ENCODE measurements at regions not wholly inside any gene's neighbourhood (a gene's known extent, or its start where the extent isn't known, plus 50 kb on each side); places are given as distances from the start of the nearest gene placed in this dataset.

DNA sequence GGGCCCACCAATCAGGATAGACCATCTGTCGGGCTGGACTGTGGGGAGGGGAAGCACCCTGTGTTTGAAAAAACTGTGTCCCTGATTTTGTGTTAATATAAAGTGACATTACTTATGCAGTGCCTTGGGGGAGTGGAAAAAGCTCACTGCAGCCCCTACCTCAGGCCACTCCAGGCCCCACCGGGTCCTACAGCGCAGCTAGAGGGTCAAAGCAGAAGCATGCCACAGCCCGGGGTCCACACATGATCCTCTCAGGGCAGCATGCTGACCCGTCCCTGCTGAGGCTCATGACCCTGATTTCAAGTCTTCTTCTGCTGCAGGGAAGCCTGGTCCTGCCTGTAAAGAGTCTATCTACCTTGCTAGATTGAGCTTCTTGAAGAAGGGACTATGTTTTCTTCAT, 133.0 kb upstream of the PLCB4 start:
- no peak for DNase-seq (ENCODE audit: low read depth)
- Histone ChIP-seq H3K27me3 (ENCODE audit: control insufficient read depth, insufficient read depth, low read length) (no peaks in the 10 kb centered on the region), H3K36me3 (ENCODE audit: control insufficient read depth, insufficient read depth, low read length) (no peaks in the 10 kb centered on the region), H3K4me3 (ENCODE audit: low read depth, low read length) (no peak overlapping the region)
- ChIA-PET POLR2A (no interaction called here), CTCF (interaction anchor here (1.6 kb wide), 1 partner anchor 82 kb away, joined by 4 read pairs; no protein-coding TSS in a partner anchor)
- TF ChIP-seq CTCF (IDR thresholded peaks at IDR 0.05; ENCODE audit: insufficient read depth, low read depth, low read length) = no peak

- CTCF ChIA-PET = no interaction called here
- no peaks in the 10 kb centered on the region for H3K36me3 ChIP-seq (ENCODE audit: control insufficient read depth, insufficient read depth, low read length)
- POLR2A ChIA-PET = no interaction called here
- H3K27me3 ChIP-seq (ENCODE audit: control insufficient read depth, insufficient read depth, low read length) = no peaks in the 10 kb centered on the region
- no peak for TF ChIP-seq CTCF (IDR thresholded peaks at IDR 0.05; ENCODE audit: insufficient read depth, low read depth, low read length)
- no peak overlapping the region for H3K4me3 ChIP-seq (ENCODE audit: low read depth, low read length)
- DNase-seq (ENCODE audit: low read depth) = no peak
Observed at GRCh38 chr20:8938532-8938931, 130.4 kb upstream of the PLCB4 start.

DNA sequence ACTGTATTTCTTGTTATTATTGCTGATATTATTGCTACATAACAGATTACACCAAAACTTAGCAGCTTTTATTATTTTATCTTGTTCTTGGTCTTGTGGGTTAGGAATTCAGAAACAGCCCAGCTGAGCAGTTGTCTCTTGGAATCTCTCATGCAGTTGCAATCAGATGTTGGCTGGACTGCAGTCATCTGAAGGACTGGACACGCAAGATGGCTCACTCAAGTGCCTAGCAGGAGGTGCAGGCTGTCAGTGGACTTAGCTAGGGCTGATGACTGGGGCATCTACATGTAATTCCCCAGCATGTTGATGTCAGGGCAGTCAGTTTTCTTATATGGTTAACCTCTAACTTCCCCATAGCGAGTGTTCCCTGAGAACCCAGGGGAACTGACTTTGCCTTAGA, 128.6 kb upstream of the PLCB4 start:
- Histone ChIP-seq H3K36me3 (ENCODE audit: control insufficient read depth, insufficient read depth, low read length) (no peaks in the 10 kb centered on the region), H3K27me3 (ENCODE audit: control insufficient read depth, insufficient read depth, low read length) (no peaks in the 10 kb centered on the region), H3K4me3 (ENCODE audit: low read depth, low read length) (no peak overlapping the region)
- POLR2A ChIA-PET = no interaction called here
- DNase-seq (ENCODE audit: low read depth) = no peak
- no peak for TF ChIP-seq CTCF (IDR thresholded peaks at IDR 0.05; ENCODE audit: insufficient read depth, low read depth, low read length)
- CTCF ChIA-PET = interaction anchor here (0.6 kb wide), 1 partner anchor 11 kb away, joined by 3 read pairs; no protein-coding TSS in a partner anchor

DNA sequence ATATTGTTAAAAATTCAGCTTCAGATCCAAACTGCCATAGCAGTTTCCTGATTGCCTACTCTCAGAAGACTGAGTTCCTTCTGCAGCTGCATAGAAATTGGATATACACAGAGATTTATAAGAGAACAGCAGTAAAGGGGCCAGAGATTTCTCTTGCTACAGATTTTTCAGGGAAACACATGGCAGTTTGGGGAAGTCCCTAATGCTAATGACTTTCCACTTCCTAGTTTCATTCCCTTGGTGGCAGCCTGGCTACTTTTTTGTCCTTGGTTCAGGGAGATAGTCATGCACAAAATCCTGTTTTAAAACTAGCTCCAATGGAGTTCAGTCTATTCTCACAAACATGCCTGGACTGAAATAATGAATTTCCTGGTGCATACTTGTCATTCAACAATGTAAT, 125.3 kb upstream of the PLCB4 start:
- TF ChIP-seq CTCF (IDR thresholded peaks at IDR 0.05; ENCODE audit: insufficient read depth, low read depth, low read length) = no peak
- Histone ChIP-seq H3K27me3 (ENCODE audit: control insufficient read depth, insufficient read depth, low read length) (no peaks in the 10 kb centered on the region), H3K4me3 (ENCODE audit: low read depth, low read length) (no peak overlapping the region), H3K36me3 (ENCODE audit: control insufficient read depth, insufficient read depth, low read length) (no peaks in the 10 kb centered on the region)
- ChIA-PET CTCF (interaction anchor here (1.3 kb wide), 1 partner anchor 90 kb away, joined by 5 read pairs; no protein-coding TSS in a partner anchor), POLR2A (no interaction called here)
- no peak for DNase-seq (ENCODE audit: low read depth)

DNA sequence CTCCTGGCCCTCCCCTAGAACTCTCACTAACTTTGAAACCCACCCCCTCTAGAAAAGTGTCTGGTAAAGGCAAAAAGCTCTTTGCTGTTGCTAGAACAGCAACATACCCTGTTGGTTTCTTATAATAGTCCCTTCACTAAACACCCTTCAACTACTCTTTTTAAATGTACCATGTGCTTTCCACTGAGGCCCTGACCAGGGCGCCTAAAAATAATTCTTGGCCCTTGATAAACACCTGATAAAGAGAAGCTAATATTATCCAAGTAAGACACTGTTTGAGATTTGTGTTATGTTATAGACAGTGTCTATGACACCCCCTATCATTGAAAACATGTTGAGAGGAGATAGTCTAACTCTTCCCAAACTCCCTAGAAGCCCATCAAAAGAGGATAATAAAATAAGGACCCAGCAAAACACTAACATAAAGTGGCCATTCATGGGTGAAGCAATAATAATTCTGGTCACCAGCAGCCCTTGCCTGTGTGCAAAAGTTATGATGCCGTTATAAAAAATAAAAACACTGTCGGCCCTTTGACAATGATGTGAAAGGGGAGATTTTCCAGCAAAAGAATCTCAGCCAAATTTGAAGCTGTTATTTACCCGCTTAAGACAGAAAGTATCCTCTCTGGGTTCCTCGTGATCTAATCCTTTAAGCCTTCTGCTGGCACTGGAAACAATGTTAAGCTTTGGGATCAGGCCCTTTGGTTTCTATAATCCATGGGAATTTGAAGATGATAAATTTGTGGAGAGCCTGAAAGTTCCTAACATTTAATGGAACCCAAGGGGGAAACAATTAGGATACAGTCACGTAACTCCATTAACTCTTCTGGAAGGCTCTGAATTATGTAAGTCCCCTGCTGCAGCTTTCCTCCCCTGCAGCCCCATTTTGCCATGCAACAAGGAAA, 122.6 kb upstream of the PLCB4 start:
- DNase-seq (ENCODE audit: low read depth) = no peak
- Histone ChIP-seq H3K4me3 (ENCODE audit: low read depth, low read length) (no peak overlapping the region), H3K36me3 (ENCODE audit: control insufficient read depth, insufficient read depth, low read length) (no peaks in the 10 kb centered on the region), H3K27me3 (ENCODE audit: control insufficient read depth, insufficient read depth, low read length) (no peaks in the 10 kb centered on the region)
- ChIA-PET POLR2A (no interaction called here), CTCF (no interaction called here)
- no peak for TF ChIP-seq CTCF (IDR thresholded peaks at IDR 0.05; ENCODE audit: insufficient read depth, low read depth, low read length)

All from BJ (cell line).